SW480 (cell line): ENCODE measurements at regions not wholly inside any gene's neighbourhood (a gene's known extent, or its start where the extent isn't known, plus 50 kb on each side); places are given as distances from the start of the nearest gene placed in this dataset.

Source experiments
- DNase-seq: peaks from one replicate; pipeline ENCODE4 v3.0.0-alpha.2; 2016; ENCODE audit warnings: low spot score

DNA sequence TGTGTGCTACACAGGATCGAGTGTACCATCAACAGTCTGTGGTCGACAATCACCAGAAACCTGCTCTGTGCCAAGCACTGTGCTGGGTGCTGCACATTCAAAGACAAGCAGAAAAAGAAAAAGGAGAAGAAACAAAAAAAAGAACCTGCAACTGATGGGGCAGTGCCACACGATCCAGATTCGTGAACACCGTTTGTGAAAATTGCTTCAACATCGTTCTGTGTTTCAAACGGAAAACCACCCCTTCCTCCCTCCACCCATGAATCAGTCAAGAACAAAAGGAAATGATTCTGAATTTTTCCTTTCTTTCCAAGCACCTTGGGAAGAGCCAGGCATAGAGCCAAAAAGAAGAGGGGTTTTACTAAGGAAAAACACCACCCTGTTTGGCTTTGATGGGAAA lies 129.2 kb upstream of the ARID1B start:
- no peak for DNase-seq

DNA sequence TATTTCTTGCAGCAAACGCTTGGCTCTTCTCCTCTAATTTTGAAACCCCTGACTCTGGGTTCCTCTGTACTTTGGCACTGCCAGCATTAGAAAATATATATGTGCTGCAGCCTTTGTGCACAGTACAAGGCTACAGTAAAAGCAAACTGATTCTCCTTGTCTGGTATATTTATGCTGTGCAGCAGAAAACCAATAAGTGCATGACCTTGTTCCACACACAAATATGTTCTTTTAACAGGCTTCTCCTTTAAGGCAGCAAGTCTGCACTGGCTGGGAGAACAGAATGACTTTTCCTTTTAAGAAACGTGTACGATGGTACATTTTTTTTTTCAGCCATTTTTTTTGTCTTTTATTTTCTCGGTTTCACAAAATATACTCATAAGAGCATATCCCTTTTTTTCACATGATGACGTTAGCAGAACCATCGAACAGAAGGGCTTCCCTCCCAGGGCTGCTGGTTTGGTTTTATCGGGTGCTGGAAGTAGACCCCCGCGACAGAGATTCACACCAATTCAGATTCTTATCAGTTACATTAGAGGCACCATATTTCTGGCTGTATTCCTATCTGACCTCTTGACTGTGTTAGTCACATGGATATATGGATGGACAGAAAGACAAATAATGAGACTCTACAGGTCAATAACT lies 129.9 kb upstream of the ARID1B start:
- DNase-seq = no peak

DNA sequence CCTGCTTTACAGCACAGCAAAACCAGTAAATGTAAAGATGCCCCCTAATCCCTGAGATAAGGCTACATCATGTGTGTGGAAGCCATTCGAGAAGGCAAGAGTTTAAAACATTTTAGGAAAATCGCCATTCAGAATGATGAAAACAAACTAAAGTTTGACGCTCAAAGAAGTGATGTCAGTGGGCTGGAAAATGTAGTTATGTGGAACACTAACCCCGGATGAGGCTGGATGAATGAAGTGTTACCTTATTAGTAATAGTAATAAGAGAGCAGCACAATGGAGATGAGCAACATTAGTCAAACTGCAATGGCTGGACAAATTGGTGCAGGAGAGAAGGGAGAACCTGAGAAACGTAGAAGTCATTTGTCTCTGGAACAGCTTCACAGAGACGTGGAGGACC lies 130.7 kb upstream of the ARID1B start:
- DNase-seq = no peak

DNA sequence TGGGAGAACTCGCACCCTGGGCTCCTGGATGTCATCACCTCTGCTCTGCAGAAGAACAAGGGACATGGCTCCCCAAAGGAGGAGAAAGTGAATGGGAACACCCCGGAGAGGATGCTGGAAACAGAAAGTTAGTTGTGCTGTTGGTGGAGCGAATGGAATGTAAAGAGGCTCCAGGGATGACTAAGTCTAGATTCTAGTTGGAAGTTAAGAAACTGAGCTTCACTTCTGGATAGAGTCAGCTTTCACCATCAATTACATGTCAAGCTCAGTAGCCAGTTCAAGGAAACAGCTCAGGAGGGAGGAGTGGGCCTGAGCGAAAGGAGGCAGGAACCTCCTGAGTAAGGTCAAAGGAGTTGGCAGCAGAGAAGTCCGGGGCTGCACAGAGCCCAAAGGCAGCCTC lies 132.1 kb upstream of the ARID1B start:
- DNase-seq = no peak

DNA sequence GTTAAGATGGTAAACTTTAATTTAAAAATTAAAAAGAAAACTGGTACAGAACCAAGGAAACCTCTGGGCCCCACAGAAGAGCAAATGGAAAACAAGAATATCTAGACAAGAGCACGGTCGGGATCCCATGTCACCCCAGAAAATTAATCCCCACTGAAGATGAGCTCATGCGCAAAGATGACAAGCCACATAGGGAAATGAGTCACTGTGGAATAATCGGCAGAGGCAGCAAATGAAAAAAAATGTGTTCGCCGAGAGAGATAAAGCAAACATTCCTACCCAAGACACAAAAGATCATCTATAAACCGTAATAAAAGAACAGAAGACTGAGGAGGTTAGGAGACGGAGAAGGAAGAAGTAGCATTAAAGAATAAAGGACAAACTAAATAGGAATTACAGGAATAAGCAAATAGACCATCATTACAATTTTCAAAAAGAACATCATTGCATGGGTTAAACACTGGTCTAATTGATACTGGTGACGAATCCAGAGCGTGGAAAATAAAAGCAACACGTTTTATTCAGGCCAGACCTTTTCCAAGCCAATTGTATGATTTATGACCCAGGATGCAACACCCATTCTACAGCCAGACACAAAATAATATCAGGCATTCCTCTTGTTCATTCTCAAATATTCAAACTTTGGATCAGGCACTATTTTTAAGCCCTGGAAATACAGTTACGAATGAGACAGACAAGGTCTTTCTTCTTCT lies 138.0 kb upstream of the ARID1B start:
- DNase-seq = no peak

DNA sequence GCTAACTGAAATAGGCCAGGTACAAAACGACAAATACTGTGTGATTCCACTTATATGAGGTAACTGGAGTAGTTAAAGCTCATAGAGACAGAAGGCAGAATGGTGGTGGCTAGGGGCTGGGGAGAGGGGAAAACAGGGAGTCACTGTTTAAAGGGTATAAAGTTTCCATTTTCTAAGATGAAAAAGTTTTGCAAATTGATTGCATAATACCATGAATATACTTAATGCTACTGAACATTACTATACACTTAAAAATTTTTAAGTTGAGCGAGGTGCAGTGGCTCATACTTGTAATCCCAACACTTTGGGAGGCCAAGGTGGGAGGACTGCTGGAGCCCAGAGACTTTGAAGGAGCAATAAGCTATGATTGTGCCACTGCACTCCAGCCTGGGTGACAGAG lies 138.6 kb upstream of the ARID1B start:
- no peak for DNase-seq

DNA sequence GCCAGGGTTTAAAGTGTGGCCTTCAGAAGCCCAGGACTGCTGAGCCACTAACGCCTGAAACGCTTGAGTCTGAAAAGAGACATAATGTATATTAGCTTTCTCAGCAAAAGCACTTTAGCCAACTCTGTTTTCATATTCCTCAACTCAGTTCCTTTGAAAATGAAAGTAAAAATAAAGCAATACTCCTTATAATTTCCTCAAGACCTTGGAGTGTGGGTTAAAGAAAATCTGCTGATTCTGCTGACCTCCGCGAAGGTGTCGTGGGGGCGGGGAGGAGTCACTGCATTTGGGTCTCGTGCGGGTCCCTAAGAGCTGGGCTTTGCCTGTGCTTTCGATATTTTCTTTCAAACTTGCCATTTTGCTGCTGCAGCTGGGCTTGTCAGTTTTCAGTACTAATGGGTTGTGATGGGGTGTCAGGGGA lies 142.2 kb upstream of the ARID1B start:
- no peak for DNase-seq

DNA sequence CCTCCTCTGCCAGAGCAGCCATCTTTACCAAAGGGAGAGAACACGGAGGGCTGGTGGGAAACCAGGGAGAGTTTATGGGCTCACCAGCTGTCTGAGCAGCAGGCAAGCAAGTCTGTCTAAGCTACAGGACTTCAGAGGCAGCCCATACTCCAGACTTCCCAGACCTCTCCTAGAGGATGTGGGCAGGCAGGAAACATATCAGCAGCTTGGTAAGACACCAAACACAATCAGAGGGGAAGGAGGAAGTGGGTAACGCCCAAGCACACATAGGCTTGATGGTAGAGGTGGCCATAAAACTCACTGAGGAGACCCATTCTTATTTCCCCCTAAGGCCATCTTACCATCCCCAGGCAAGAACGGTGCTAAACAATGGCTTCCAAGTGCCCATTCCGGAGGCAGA lies 143.1 kb upstream of the ARID1B start:
- DNase-seq = no peak

DNA sequence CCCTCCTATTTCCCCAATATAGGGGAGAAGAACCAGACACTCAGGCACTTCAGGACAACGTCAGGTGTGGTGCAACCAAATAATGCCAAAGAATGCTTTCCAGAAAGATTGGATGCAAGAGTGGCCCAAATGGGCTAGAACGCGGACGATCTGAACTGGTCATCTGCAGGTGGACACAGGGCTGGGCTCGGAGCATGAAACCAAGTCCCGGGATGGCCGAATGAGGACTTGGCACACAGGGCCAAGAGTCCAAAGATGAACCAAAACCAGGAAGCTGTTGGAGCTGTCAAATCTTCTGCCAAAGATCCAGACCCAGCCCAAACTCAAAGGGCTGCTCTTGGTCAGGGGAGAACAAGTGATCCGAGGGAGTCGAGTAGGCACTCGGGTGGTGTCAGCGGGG lies 143.9 kb upstream of the ARID1B start:
- no peak for DNase-seq

DNA sequence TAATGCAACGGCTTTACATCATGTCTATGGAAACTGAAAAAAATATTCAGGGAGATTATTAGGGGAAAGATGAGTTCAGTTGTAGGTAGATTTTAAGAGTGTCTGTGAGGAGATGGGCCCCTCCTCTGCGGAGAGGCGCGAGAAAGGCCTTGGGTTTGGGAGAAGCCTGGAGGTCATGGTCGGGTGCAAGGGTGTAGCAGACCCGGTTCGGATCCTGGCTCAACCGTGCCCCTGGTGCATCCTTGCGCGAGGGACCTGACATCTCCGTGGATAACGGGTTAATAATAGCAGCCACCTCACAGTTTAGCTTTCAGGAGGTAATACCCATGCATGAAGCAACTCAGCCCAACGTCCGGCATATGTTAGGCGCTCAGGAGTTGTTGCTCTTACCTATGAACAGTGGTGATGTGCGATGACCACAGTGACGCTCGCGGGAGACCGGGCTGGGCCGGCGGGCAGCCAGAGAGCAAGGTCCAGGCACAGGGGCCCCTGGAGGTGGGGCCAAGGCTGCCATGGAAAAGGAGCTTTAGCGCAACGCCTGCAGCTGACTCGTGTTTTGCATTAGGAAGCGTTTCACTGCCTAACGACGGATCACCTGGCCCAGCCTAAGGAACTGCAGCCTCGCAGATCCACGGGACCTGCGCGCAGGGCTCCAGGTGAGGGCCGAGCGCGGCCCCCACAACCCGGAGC lies 146.4 kb upstream of the ARID1B start:
- no peak for DNase-seq

DNA sequence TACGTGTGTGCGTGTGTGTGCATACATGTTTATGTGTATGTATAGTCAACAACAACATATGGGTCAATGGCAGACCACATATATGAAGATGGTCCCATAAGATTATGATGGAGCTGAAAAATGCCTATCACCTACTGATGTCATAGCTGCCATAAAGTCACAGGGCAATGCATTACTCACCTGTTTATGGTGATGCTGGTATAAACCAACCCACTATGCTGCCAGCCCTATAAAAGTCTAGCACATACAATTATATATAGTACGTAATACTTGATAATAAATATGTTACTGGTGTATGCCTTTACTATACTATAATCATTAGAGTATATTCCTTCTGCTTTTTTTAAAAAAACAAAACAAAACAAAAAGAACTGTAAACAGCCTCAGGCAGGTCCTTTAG lies 148.4 kb upstream of the ARID1B start:
- no peak for DNase-seq

DNA sequence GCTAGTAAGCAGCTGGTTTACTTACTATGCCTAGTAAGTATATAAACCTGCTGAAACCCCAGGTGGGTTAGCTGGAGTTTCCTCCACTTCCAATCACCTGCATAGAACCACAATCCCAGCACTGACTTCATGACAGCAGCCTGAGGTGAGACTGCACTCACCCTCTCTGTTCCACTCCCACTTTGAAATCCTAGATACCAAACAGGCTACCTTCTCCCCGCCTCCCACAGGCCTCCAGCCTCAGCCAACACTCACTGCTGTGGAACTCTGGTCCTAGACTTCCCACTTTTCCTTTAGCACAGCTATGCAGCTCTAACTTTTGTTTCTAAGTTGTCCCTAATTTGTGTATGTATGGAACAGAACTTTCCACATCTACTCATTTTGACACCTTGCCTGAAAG lies 149.7 kb upstream of the ARID1B start:
- no peak for DNase-seq

DNA sequence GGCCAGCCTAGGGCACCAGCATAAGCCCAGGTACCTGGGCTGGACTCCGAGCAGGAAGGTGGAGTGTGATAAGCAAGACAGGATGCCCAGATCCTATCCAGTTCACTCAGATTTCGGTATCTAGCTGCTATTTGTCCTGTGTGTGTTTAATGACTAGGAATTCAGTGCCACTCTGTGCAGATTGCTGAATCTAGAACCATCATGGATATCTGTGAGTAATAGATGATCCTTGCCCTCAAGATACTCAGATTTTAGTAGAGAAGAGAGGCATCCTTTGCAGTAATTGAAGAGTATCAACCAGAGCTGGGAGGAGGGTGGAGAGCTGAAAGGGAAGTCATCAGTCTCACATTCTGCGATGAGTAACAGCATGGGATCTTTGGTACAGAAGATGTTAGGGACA lies 155.0 kb upstream of the ARID1B start:
- DNase-seq = no peak

DNA sequence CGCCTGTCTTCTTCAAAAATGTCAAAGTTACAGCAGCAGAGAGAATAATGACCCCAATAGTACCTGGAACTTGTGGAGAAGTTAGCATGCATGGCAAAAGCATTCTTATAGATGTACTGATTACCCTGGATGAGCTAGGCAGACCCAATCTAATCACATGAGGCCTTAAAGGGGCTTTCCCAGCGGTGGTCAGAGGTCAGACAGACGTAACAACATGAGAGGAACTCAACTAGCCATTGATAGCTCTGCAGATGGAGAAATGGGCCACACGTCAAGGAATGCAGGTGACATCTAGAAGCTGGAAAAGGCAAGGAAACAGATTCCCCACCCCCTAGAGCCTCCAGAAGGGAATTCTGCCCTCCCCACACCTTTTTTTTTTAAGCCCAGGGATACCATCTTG lies 156.8 kb upstream of the ARID1B start:
- DNase-seq = no peak

DNA sequence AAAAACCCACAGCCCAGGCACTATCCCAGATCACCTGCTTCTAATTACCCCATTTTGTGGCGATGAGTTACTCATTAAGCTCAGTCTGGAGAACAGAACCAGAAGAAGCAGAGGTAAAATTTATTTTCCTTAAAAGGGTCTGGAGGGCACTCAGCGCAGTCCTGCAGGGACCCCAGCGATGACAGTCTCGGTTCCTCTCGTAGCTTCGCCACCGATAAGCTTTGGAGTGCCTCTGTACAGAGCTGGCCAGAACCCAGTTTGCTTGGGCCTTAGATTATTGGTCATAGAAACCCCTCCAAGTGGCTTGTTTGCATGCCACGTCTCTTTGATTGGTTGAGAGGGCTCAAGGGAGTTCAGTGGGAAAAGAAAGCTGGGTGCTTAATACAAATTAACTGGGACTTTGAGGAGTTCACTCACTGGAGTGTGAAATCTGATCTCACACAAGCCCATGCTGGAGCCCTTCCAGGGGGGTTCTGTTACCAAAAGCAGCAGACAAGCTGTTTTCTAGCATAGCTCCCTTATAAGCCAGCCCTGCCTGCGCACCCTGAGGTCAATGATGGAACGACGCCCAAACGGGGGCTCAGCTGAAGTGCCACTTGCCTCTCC lies 158.5 kb upstream of the ARID1B start:
- DNase-seq = no peak

DNA sequence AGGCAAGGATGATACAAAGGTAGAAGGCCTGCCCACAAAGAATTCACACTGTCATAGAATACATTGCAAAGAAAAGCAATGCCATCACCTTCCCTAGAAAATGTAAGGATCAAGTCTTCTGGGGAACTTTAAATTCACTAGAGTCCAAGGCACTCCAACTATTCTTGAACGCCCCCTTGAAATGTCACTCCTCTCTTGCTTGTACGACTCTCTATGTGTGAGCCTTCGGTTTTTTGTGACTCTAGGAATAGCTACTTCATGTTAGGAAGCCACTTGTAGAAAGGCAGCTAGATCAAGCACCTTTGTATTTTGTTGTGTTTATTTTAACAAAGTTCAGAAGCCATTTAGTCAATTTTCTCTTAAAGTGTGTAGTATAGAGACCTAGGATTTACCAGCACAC lies 159.2 kb upstream of the ARID1B start:
- DNase-seq = no peak

DNA sequence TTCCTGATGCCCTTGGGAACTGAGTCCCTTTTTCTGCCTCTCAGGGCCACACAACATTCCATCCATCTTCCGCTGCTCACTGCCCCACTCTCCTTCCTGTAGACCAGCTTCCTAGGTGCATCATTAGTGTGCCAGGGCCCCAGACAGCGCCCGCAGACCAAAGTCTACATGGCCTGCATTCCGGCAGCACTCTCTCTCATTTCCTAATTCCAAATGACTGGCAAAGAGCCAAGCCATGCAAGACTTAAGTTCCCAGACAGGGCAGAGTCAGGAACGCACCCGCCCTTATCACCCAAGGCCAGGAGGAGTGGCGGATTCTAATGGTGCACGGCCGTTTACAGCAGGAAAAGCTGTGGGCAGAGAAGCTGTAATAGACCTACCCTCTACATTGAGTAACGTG lies 159.8 kb upstream of the ARID1B start:
- DNase-seq = no peak

DNA sequence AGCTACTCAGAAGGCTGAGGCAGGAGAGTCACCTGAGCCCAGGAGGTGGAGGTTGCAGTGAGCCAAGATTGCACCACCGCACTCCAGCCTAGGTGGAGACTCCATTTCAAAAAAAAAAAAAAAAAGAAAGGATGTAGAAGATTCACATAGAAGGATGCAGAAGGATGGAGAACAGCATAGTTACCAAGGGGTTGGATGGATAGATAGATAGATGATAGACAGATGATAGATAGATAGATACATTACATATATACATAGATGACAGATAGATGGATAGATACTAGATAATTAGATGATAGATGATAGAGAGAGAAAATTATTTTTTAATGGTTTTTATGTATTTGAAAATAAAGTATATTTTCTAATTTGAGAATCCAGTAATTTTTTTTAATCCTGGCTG lies 160.7 kb upstream of the ARID1B start:
- DNase-seq = no peak

DNA sequence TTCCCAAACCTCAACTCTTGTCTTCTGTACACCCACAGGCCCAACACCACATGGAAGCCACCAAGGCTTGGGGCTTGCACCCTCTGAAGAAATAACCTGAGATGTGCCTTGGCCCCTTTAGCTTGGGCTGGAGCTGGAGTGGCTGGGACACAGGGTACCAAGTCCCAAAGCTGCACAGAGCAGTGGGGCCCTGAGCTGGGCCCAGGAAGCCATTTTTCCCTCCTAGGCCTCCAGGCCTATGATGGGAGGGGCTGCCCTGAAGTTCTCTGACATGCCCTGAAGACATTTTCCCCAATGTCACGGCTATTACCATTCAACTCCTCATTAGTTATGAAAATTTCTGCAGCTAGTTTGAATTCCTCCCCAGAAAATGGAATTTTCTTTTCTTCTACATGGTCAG lies 163.2 kb upstream of the ARID1B start:
- DNase-seq = no peak

DNA sequence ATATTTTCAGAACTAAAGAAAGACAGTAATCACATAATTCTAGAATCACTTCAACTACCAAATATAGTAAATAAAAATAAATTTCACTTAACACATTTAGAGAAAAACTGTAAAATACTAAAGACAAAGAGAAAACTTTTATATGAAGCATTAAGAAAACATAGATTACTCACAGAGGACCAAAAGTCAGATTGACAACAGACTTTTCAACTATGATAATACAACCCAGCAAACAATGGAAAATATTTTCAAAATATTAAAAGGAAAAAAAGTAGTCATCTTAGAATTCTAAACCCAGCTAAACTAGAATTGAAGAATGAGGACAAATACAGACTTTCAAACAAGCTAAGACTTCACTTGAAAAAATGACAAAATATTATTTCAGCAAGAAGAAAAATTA lies 164.8 kb upstream of the ARID1B start:
- DNase-seq = no peak

DNA sequence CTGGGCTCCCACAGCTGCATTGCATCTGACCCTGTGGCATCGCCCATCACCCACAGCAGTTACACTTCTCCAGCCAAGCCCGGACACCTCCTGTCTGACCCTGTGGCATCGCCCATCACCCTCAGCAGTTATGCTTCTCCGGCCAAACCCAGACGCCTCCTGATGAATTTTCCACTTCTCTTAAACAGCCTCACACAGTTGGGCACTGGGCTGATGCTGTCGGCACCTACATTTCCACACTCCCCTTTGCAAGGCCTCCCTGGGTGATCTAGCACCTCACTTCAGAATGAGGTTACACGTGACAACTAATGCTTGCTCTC lies 175.2 kb upstream of the ARID1B start:
- DNase-seq = no peak

DNA sequence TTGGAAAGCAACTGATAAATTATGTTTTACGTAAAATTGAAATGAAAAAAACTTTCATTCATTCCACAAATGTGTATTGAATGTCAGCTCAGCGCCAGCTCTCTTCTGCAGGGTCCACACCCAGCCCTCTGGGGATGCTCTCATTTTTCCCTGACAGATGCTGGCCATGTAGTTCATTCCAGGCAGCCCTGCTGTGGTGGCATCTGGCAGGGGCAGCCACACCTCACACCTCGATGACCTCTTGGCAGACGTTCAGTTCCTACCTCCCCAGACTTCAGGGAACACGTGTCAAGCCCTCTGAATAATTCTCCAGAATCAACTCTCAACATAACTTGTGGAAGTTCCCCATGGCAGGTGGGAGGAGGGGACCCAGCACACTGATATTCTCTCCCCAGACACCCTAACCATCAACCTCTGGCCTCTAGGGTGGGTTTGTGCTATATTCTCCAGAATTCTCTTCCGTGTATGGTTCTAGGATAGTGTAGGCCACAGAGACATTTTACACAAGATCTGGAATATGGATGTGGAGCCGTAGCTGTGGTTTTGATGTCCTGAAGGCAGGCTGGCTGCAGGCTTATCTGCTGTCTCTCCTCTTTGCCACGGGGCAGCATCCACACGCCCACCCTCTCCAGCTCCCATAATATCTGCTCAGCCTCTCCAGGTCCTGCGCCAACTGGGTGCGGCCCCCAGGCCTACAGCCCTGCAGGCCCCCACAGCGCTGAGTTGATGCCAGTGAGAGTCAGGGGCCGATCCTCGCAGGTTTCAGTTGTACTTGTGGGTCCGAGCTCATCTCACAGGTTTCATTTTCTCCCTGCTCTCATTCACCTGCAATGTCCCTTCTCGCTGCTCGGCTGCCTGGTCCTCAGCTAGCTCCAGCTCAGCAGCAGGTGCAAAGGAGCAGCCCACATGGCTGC lies 175.8 kb upstream of the ARID1B start:
- no peak for DNase-seq
